Central memory CD4-positive, alpha-beta T cell (primary cell): ENCODE measurements at regions not wholly inside any gene's neighbourhood (a gene's known extent, or its start where the extent isn't known, plus 50 kb on each side); places are given as distances from the start of the nearest gene placed in this dataset.
"Not testable (repeated sequence)": the region's sequence is repeated elsewhere in the genome, so short reads cannot be mapped to it uniquely, and the experiment has no call there.

Source experiments
- DNase-seq: peaks from one replicate; pipeline ENCODE4 v3.0.0; 2022

GRCh38 chr13:48810013-48810412 is 156.3 kb downstream of the CYSLTR2 start:
- no peak for DNase-seq

GRCh38 chr13:48813518-48813917 is 159.8 kb downstream of the CYSLTR2 start:
- DNase-seq = no peak

- no peak for DNase-seq
Observed at GRCh38 chr13:48816700-48817099, 159.0 kb upstream of the FNDC3A start.

DNA sequence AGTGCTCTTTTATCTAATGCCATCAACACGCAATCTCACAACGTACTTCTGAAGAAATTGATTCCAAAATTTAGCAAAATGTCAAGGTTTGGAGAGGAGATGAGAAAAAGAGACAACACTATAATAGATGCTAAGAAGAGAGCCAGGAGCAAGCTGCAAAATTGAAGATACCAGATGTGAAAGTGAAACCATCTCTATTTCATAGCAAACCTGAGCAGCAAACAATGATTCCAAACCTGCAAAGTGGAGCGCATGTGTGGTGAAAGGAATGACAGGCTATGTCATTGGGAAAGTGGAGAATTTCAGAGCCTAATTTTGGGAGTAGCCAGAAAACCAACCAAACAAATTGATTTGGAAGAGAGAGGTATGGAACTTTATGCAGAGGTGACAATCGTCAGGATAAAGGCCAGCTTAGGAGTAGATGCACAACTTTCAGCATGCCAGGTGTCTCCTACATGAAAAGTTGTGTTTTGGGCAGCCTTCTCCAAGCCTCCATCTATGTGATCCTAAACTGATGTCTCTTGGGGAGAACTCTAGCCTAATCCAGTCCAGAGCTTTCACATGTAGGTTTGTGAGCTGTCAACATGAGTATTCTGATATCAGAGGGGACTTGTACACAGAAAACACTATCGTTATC is 158.4 kb upstream of the FNDC3A start:
- DNase-seq = peak; percentile 9

GRCh38 chr13:48818495-48819356 is 157.0 kb upstream of the FNDC3A start:
- no peak for DNase-seq

GRCh38 chr13:48819376-48819775 is 156.3 kb upstream of the FNDC3A start:
- DNase-seq = no peak

DNA sequence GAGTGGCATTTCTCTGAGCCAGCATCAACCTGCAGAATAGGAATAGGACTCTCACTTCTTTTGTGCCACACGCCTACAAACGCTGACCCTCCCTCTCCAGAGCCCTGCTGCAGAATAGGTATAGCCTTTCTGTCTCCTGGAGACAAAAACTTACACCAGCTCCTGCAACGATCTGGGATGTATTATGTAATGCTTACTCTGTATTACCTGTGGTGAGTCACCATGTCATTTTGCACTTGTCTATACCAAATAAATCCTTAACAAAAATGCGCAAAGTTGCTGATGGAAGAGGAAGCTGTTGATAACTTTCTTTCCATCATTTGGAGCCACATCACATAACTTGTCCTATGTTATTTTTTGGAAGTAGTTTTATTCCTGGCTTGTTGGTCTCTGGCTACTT is 155.8 kb upstream of the FNDC3A start:
- DNase-seq = no peak

DNA sequence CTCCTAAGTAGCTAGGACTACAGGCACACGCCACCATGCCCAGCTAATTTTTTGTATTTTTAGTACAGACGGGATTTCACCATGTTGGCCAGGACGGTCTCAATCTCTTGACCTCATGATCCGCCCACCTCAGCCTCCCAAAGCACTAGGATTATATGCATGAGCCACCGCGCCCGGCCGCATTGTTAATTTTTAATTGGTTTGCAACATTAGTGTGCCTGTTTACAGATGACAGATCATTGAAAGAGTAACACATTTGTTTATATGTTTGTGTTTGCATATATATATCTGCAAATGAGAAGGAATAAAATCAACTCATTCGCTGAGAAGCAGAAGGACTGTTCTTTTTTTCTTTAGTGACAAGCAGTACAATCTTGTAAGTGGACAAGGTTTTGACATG is 152.2 kb upstream of the FNDC3A start:
- not testable (repeated sequence) for DNase-seq

DNA sequence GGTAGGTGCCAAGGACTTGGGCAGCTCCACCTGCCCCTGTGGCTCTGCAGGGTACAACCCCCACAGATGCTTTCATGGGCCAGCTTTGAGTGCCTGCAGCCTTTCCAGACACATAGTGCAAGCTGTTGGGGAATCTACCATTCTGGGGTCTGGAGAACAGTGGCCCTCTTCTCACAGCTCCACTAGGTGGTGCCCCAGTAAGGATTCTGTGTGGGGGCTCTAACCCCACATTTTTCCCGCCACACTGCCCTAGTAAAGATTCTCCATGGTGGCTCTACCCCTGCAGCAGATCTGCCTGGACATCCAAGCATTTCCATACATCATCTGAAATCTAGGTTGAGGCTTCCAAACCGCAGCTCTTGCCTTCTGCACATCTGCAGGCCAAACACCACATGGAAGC is 149.7 kb upstream of the FNDC3A start:
- no peak for DNase-seq

DNA sequence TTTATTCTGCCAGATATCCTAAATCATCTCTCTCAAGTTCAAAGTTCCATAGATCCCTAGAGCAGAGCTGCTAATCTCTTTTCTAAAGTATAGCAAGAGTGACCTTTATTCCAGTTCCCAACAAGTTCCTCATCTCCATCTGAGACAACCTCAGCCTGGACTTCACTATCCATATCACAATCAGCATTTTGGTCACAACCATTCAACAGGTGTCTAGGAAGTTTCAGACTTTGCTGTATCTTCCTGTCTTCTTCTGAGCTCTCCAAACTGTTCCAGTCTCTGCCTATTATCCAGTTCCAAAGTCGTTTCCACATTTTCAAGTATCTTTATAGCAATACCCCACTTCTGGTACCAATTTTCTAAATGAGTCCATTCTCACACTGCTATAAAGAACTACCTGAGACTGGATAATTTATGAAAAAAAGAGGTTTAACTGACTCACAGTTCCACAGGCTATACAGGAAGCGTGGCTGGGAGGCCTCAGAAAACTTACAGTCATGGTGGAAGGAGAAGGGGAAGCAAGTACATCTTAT is 148.7 kb upstream of the FNDC3A start:
- not testable (repeated sequence) for DNase-seq

- DNase-seq = no peak
Observed at GRCh38 chr13:48827709-48828108, 148.0 kb upstream of the FNDC3A start.

DNA sequence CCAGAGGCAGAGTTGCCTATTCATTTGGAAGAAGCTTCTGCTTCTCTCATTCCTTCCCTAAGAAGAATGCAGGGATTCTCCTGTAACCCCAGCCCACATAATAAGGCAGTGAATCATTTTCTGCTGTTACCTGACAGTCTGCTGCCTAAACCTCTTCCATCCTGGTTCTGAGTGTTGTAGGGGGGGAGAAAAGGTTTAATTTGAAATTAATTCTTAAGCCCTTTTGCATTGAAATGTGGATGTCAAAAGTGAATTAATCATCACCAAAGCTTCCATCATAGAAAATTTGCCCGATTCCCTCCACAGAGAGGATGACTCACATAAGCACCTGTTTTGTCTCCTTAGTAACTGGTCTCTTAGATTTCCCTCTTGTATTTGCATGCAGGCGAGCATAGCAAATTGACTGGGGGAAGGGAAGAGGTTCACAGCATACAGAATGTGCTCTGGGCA is 146.7 kb upstream of the FNDC3A start:
- no peak for DNase-seq

DNA sequence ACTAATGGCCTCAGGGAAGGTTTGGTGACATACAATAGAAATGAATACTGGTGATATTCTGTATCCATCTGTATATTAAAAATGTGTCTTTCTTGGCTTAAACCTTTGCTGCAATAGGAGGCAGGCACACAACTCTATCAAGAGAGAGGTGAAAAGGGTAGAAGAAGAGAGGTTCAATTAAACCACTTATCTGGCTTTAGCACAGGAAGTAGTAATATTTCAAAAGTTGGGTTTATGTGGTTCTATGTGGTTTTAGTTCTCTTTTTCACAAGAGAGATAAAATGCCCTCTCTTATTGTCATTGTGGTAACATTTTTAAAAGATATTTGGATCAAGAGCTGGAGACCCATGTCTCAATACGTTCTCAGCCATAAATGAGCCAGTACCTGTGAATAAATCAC is 146.2 kb upstream of the FNDC3A start:
- no peak for DNase-seq

DNA sequence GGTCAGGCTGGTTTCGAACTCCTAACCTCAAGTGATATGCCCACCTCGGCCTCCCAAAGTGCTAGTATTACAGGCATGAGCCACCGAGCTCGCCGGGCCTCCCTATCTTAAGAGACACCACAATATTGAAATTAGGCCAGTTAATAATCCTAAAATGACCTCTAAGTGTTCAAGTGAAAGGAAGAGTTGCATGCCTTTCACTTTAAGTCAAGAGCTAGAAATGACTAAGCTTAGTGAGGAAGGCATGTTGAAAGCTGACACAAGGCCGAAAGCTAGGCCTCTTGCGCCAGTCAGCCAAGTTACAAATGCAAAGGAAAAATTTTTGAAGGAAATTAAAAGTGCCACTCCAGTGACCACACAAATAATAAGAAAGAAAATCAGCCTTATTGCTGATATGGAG is 144.5 kb upstream of the FNDC3A start:
- DNase-seq = no peak

- DNase-seq = no peak
Observed at GRCh38 chr13:48833412-48833811, 142.3 kb upstream of the FNDC3A start.

DNA sequence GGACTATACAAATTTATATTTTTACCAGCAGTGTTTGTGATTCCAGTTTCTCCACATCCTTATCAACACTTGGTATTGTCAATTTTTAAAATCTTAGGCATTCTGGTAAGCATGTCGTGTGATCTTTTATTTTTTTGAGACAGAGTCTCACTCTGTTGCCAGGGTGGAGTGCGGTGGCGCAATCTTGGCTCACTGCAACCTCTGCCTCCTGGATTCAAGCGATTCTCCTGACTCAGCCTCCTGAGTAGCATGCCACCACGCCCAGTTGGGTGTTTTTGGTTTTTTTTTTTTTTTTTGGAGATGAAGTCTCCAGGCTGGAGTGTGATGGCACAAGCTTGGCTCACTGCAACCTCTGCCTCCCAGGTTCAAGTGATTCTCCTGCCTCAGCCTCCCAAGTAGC is 140.4 kb upstream of the FNDC3A start:
- DNase-seq = not testable (repeated sequence)

DNA sequence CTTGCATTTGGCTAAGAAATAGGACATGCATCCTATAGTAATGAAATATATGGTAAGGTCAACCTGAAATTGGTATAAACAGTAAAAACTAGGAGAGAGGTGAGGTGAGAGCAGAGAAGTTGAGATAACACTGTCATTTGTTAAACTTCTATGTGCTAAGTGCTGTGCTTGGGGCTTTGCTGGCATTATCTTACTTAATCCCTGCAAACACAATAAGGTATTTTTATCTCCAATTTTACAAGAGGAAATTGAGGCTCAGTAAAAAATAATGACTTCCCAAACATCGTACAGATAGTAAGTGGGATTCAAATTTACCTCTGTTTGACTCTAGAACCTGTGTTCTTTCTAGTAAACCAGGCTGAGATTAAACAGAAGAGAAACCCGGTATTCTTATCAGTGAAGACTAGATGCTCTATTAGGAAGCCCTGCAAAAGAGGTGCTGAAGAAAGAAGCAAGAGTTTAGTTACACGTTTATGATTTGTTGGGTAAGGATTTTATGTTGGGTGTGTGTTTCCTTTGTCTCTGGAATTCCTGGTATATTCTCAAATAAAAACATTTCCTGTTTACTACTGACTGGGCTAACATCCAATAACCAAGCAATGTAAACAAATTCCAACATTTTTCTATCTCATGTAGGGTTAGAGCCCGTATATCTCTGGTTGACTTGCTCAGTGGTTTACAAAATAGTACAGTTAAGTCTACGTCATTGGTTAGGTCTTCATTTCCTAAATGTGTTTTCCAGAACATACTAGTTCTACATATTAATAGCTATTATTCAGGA is 137.3 kb upstream of the FNDC3A start:
- no peak for DNase-seq

GRCh38 chr13:48839171-48839570 is 136.5 kb upstream of the FNDC3A start:
- no peak for DNase-seq

DNA sequence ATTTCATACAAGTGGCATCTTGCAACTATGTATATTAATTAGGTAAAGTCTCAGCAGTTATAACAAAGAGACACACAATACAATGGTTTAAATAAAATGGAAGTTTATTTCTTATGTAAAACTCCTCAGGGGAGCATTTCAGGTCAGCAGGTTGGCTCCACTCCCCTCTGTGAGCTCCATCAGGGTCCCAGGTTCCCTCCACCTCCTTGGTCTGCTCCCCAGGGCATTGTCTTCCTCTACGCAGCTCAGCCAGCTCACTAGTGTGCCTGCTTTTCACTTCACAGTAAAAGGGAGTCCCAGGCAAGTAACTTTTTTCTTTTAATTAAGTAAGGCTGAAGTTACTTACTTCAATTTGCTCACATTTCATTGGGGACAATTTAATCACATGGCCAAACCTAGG is 135.3 kb upstream of the FNDC3A start:
- no peak for DNase-seq

- DNase-seq = no peak
Observed at GRCh38 chr13:48842316-48842715, 133.4 kb upstream of the FNDC3A start.

GRCh38 chr13:48843630-48844380 is 131.9 kb upstream of the FNDC3A start:
- no peak for DNase-seq

GRCh38 chr13:48844676-48845075 is 131.0 kb upstream of the FNDC3A start:
- no peak for DNase-seq

DNA sequence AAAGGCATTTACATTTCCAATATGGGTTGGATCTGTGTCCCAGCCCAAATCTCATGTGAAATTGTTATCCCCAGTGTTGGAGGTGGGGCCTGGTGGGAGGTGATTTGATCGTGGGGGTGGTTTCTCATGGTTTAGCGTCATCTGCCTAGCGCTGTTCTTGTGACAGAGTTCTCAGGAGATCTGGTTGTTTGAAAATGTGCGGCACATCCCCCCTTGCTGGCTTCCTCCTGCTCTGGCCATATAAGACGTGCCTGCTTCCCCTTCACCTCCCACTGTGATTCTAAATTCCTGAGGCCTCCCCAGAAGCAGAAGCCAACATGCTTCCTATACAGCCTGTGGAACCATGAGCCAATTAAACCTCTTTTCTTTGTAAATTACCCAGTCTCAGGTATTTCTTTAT is 126.2 kb upstream of the FNDC3A start:
- no peak for DNase-seq
